ENCODE measurements at regions not wholly inside any gene's neighbourhood (a gene's known extent, or its start where the extent isn't known, plus 50 kb on each side); places are given as distances from the start of the nearest gene placed in this dataset.

GRCh38 chr18:67179726-67180125, 336.8 kb downstream of the DSEL start:
- TF ChIP-seq EZH2 (IDR thresholded peaks at IDR 0.05) (no peak), EZH2phosphoT487 (IDR thresholded peaks at IDR 0.05) (no peak), CTCF (IDR thresholded peaks at IDR 0.05) (no peak)
- no peaks in the 10 kb centered on the region for H3K36me3 Mint-ChIP-seq
- Histone ChIP-seq H4K20me1 (ENCODE audit: low read depth) (no peaks in the 10 kb centered on the region), H3K4me1 (peaks cover 35% of the 10 kb centered on the region), H3K27me3 (no peaks in the 10 kb centered on the region), H3K79me2 (ENCODE audit: low read depth) (no peaks in the 10 kb centered on the region), H3K36me3 (no peaks in the 10 kb centered on the region), H3K4me2 (no peak overlapping the region), H3K9me3 (ENCODE audit: low read depth) (no peaks in the 10 kb centered on the region), H3K27ac (no peak overlapping the region), H3K9ac (no peak overlapping the region), H3K4me3 (no peak overlapping the region), H3F3A (ENCODE audit: low read depth) (peaks cover 7% of the 10 kb centered on the region), H2AFZ (replicated peaks) (no peak overlapping the region)
- H3K27me3 Mint-ChIP-seq (ENCODE audit: insufficient read depth, low read depth) = no peaks in the 10 kb centered on the region
- no peaks in the 10 kb centered on the region for H3K9me3 Mint-ChIP-seq
- H3K4me3 Mint-ChIP-seq = no peak overlapping the region
- H3K4me1 Mint-ChIP-seq = peaks cover 26% of the 10 kb centered on the region
- DNase-seq (ENCODE audit: low spot score) = no peak
- H3K27ac Mint-ChIP-seq = no peak overlapping the region

GRCh38 chr18:67159662-67160061, 356.9 kb downstream of the DSEL start:
- Mint-ChIP-seq H3K36me3 (no peaks in the 10 kb centered on the region), H3K4me3 (no peak overlapping the region), H3K4me1 (no peaks in the 10 kb centered on the region), H3K27me3 (ENCODE audit: insufficient read depth, low read depth) (peaks cover 2% of the 10 kb centered on the region), H3K9me3 (peaks cover 3% of the 10 kb centered on the region), H3K27ac (no peak overlapping the region)
- Histone ChIP-seq H3K4me3 (no peak overlapping the region), H2AFZ (replicated peaks) (no peak overlapping the region), H3K36me3 (no peaks in the 10 kb centered on the region), H3K4me2 (no peak overlapping the region), H3K9ac (no peak overlapping the region), H3K4me1 (peaks cover 7% of the 10 kb centered on the region), H3F3A (ENCODE audit: low read depth) (no peaks in the 10 kb centered on the region), H3K27ac (no peak overlapping the region), H4K20me1 (ENCODE audit: low read depth) (no peaks in the 10 kb centered on the region), H3K27me3 (no peaks in the 10 kb centered on the region), H3K79me2 (ENCODE audit: low read depth) (no peaks in the 10 kb centered on the region), H3K9me3 (ENCODE audit: low read depth) (no peaks in the 10 kb centered on the region)
- no peak for DNase-seq (ENCODE audit: low spot score)
- TF ChIP-seq EZH2phosphoT487 (IDR thresholded peaks at IDR 0.05) (no peak), CTCF (IDR thresholded peaks at IDR 0.05) (no peak), EZH2 (IDR thresholded peaks at IDR 0.05) (no peak)

- no peak overlapping the region for H3K9ac ChIP-seq
- TF ChIP-seq EZH2 (IDR thresholded peaks at IDR 0.05) (no peak), CTCF (IDR thresholded peaks at IDR 0.05) (no peak), EZH2phosphoT487 (IDR thresholded peaks at IDR 0.05) (no peak)
- Mint-ChIP-seq H3K27ac (no peak overlapping the region), H3K27me3 (ENCODE audit: insufficient read depth, low read depth) (no peaks in the 10 kb centered on the region), H3K36me3 (no peaks in the 10 kb centered on the region), H3K4me3 (no peak overlapping the region), H3K9me3 (no peaks in the 10 kb centered on the region), H3K4me1 (peaks cover 6% of the 10 kb centered on the region)
- H4K20me1 ChIP-seq (ENCODE audit: low read depth) = no peaks in the 10 kb centered on the region
- H3K36me3 ChIP-seq = no peaks in the 10 kb centered on the region
- no peak overlapping the region for H3K27ac ChIP-seq
- no peaks in the 10 kb centered on the region for H3K9me3 ChIP-seq (ENCODE audit: low read depth)
- H3K79me2 ChIP-seq (ENCODE audit: low read depth) = no peaks in the 10 kb centered on the region
- H3K4me1 ChIP-seq = peaks cover 7% of the 10 kb centered on the region
- no peak overlapping the region for H2AFZ ChIP-seq (replicated peaks)
- no peaks in the 10 kb centered on the region for H3K27me3 ChIP-seq
- H3F3A ChIP-seq (ENCODE audit: low read depth) = no peaks in the 10 kb centered on the region
- H3K4me2 ChIP-seq = no peak overlapping the region
- no peak overlapping the region for H3K4me3 ChIP-seq
- DNase-seq (ENCODE audit: low spot score) = peak; percentile 13
Measured at GRCh38 chr18:67154979-67155378, 361.5 kb downstream of the DSEL start.
